ENCODE measurements at regions not wholly inside any gene's neighbourhood (a gene's known extent, or its start where the extent isn't known, plus 50 kb on each side); places are given as distances from the start of the nearest gene placed in this dataset.

GRCh38 chr15:54707805-54708752, 488.7 kb downstream of the RSL24D1 start:
- DNase-seq, result no peak

- no peak for DNase-seq
These were observed 509.1 kb downstream of the RSL24D1 start for GRCh38 chr15:54687628-54688027.

Measured in stimulated activated naive CD4-positive, alpha-beta T cell (primary cell).